ENCODE measurements at regions not wholly inside any gene's neighbourhood (a gene's known extent, or its start where the extent isn't known, plus 50 kb on each side); places are given as distances from the start of the nearest gene placed in this dataset.

DNA sequence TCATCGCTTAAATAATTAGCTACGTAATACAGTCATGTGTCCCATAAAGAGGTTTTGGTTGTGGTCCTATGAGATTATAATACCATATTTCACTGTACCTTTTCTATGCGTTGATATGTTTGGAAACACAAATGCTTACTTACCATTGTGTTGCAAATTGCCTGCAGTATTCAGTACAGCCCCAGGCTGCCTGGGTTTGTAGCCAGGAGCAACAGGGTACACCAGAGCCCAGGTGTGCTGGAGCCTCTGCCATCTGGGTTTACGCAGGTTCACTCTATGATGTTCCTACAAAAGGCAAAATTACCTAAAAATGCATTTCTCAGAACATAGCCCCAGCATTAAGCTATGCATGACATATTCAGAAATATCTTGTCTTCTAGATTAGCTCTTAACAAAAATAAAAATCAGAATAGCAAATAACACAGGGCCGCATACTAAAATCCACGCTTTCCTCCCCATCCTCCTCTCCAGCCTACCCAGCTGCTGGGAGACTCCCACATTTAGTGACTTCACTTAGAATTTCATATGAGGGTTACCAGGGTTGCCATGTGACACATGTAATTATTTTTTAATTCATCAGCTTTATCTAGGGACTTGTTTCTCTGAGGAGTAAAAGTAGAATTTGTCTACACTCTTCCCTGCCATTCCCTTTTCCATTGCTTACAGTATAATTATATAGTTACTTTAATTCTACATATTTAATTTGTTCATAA, 559.0 kb upstream of the ADARB2 start:
- DNase-seq: no peak

DNA sequence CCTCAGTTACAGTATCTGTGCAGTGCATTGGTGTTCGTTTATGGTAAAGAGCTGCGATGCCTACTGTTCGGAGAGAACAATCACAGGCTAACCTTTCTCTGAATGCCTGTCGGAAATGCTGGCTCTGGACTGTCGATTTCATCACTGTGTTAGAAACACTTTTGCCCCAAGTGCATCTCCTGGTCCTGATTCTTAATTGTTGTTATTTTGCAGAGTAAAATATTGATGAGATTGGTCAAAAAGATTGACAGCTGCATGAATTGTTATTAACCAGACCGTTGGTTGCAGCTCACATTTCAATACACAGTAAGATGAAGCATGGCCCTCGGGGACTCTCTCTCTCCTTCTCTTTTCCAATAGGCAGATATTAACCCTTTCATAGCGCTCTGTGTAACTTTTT, 557.4 kb upstream of the ADARB2 start:
- no peak for DNase-seq

DNA sequence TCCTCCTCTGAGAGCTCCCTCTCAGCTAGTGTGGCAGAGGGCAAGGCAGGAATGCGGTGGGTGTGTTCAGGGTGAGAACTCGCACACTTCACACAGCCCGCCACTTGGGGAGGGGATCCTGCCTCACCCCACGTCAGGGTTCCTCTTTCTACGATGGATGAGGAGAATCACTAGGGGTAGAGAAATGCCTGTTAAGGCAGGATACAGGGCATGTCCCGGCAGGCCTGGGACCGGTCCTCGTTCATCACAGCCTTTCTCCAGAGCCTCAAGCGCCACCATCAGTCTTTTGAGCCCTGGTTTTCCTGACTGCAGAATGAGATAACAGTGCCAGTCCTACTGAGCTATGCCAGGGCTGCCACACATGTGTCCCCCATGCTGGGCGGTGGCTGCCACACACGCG, 546.7 kb upstream of the ADARB2 start:
- no peak for DNase-seq

DNA sequence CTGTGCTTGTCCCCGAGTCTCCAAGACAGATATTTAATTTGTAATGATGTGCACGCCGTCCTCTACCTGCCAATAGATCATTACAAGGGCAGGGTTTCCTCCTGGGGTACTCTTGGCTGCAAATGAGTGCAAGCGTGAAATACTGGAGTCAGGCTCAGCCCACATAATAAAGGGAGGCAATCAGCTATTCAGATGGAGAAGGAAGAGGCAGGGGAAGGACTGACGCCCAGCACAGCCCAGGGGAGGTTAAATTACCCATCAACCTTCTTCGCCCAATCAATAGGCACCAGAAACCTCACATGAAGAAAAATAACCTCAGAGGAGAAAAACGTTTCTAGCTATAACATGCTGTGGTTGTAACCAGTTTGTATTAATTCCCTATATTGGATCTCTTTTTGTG, 544.9 kb upstream of the ADARB2 start:
- no peak for DNase-seq

DNA sequence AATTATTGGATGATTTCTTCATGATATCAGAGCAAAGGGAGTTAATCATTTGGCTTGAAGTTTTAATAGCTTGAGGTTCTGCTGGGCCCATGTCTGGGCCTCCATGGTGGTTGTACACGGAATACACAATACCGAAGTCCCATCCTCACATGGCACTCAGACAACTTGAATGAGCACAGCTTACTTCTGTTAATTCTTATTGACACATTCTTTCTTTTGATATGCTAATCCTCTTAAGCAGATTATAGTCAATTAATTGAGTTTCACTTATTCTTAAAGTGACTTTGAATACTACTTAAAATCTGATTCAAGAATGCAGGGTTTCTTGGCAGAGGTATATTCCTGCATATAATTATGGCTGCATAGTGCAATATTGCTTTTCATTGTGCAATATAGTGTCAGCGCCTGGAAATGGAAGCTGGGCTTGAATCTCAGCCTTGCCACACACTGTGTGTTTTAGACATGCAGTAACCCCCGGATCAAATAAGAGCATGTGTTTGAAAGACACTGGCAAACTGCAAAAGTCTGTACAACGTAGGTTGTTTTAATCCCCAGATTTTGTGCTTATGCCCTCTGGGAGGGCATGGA, 543.5 kb upstream of the ADARB2 start:
- no peak for DNase-seq

DNA sequence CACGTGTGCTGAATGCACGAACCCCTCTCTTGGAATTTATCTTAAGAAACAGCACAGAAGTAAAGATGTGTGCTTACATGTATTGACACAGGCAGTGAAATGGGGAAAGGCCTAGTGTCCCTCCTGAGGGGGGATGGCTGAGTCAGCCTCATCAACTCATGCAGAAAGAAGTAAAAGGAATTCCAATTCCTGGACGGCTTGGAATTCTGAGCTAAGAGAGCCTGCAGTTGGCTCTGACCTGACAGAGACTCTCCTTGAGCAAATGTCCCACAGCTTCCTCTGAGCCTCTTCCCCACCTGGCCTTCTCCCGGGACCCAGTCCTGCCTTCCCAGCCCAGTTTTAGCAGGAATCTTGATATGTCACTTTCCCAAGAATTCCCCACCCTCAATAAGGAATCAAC, 542.4 kb upstream of the ADARB2 start:
- DNase-seq: no peak

DNA sequence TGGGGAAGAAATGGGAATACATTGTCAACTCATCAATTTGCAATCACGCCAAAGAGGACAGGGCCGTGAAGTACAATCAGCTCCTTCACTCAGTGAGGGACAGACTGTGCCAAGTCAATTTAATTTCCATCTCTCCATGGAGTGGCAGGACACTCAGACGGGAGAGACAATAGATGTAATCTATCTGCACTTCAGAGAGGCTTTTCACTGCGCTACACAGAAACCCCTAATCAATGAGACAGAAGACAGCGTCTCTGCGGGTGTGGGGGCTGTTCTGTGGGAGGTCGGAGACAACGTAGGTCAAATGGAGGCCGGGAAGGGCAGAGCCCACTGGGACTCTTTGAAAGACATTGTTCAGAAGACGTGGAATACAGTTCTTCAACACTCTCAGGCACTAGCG, 541.0 kb upstream of the ADARB2 start:
- no peak for DNase-seq

DNA sequence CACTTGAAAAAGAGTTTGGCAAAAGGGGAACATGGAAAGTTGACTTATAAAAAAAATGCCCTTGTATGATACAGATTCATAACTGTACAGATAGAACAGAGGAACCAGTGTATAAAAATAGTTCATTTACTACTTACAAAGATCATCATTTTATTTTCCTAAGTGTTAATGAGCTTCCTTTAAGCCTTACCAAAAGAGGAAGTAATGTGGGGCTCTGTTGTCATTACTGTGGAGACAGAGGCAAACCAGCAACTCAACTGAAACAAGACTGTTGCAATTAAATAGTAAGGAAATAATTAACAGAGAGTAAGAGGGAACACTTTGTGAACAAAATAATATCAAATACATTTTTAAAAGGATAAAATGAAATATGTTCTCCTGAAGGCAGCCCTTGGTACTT, 526.2 kb upstream of the ADARB2 start:
- no peak for DNase-seq

DNA sequence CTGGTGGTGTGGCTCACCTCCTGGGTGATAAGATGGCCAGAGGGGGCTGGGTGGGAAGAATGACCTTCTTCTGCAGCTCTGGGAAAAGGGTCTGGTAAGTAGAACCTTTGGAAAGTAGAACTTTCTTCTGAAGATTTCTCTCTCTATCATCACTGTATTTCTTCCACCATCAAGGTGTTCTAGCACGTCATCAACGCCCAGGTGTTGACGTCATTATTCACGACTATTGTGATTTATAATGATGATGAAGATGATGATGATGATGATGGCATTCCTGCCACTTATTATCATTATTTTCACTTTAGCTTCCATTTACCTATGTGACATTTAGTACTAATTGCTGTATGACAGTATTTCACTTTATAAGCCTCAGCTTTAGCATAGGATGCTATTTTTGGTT, 525.6 kb upstream of the ADARB2 start:
- DNase-seq: no peak

DNA sequence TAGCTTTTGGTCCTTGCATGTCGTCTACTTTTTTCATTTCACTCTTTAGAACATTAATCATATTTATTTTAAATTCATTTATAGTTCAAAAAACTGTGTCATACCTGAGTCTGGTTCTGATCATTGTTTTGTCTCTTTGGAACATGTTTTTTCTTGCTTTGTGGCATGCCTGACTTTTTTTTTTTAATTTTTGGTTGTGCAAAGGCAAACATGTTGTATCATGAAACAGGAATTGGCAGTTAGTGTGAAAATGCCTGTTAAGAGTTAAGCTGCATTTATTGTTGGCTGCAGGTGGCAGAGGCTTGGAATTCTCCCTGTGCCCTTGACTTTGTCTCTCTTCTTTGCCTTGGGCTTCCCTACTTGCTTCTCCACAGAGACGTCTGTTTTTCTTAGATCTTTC, 525.0 kb upstream of the ADARB2 start:
- no peak for DNase-seq

DNA sequence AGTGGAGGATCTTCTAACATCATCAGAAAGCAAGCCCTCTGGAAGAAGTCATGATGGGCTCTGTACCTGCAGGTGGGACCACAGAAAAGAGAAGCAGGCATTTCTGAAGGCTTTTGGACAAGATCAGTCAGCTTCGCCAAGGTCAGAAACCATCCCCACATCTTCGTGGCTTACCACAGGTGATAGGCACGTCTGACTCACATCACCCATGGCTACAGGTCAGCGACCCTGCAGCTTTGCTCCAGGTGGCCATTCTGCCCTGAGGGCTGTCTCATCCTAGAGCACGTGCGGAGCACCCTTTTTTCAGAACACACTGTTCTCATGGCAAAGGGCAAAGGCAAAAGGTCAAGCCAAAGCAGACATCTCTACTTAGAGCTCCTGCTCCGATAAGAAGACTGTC, 518.9 kb upstream of the ADARB2 start:
- DNase-seq: no peak

DNA sequence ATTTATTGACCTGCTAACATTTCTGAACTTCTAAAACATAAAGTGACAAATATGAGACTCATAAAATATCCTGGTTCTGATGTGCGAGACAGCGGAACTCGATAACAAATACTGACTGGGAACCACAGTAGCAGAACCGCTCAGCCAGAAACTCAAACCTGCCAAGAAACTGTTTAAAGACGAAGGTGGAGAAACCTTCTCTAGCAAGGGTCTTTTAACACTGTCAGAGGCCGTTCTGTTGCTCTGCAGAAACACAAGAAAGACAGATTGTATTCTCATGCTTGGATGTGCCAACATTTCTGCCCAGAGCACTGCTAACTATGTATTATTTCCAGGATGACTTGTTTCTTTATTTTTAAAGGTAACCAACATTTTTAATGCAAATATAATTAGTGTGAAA, 514.8 kb upstream of the ADARB2 start:
- DNase-seq: no peak

DNA sequence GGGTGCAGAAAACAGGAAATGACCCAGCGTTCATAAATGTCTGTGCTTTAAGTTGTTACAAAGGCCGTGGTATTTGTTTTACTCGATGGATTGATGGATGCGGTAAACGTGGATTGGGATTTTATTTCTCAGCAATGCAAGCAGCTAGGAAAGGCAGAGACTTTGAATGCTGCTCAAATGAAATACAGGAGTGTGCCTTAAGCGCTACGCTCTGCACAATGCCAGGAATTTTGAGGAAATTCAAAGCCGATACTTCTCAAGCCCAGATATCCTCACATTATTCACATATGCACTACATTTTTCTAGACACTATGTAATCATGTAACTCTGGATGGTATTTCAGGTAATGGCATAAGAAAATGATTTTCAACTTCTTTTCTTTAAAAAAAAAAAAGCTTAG, 514.3 kb upstream of the ADARB2 start:
- DNase-seq: no peak

DNA sequence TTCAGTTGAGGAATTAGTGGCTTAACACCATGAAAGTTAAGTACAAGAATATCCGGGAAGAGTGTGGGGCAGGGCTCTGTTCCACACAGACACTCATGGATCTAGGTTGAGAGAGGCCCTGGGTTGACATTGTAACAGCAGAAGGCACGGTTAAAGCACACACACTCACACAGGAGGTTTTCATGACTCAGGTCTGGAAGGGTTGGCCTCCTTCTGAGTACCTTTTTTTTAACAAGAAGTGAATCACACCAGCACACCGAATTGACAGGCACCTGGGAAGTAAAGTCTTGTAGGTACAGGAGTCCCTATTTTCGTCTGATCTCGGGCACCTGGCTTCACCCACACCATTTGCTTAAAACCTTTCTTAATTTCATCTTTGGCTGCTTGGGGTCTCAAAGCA, 509.4 kb upstream of the ADARB2 start:
- no peak for DNase-seq

DNA sequence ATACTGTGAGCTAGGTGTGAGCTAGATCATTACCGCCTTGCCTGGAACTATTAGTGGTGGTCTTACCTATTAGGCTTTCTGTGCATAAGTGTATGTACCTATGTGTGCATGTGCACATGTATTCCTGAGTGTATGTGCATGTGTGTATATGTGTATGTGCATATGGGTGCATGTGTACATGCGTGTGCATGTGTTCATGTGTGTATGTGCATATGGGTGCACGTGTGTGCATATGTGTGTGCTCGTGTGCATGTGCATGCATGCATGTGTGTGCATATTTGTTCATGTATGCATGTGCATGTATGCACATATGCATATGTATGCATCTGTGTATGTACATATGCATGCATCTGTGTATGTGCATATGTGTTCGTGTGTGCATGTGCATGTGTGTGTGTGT, 508.3 kb upstream of the ADARB2 start:
- DNase-seq: no peak

DNA sequence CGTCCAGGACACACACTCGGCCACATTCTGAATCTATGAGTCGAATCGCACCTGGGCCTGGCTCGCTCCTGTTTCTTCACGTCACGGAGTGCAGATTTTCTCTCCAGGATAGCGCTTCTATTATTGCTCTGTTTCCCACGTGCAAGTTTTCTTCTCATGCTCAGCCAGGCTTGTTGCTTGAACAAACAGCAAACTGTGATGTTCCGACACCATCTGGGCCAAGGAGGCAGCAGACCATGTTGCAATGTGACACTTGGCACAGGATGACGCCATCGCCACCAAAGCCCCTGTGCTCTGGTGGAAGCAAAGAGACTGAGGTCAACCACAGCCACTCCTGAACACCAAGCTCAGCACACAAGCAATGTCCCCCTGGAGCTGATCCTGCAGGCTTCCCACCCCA, 507.1 kb upstream of the ADARB2 start:
- no peak for DNase-seq

DNA sequence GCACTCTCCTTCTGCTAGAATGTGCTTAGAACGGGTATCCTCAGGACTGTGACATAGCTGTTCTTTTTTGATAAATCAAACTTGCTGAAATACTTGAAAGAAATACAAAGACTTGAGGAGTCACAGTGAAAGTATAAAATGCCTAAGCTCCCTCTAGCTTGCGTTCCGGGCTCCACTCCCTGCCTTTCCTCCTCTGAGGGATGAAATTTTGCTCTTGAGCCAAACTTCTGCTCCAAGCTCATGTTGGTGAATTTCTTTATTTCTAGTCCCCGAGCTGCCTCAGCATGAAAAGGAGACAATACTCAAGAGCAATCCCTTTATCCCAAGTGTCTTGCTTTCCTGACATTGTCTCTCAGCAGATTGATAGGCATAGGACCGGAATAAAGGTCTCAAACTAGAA, 499.6 kb upstream of the ADARB2 start:
- no peak for DNase-seq

DNA sequence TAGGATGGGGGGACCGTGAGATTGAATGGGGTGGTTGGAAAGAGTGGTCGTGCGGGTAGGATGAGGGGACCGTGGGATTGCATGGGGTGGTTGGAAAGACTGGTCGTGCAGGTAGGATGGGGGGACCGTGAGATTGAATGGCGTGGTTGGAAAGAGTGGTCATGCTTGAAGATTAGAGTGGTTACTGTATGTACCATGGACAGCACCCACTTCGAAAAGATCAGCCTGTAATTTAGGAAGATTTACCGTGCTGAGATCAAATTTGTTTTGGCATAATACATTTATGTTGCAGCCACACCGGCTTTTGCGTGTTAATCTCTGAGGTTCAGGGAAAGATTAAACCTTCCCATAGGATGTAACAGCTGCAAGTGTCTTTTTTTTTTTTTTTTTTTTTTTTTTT, 495.2 kb upstream of the ADARB2 start:
- no peak for DNase-seq

DNA sequence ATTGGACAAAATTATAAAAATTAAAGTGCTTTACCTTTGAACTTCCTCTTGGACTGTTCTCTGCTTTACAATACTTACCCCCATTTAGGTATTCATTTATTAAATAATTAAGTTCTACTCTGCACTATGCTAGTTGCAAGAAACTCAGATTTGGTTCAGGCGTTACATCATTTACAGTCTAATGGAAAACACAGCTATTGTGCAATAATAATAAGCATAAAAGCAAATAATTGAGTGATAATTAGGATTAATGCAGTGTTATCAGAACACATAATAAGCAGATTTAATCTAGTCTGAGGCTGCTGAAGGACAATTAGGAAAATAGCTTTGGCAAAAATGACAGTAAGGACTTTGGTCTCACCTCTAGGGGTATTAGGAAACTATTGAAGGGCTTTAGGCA, 493.2 kb upstream of the ADARB2 start:
- no peak for DNase-seq

DNA sequence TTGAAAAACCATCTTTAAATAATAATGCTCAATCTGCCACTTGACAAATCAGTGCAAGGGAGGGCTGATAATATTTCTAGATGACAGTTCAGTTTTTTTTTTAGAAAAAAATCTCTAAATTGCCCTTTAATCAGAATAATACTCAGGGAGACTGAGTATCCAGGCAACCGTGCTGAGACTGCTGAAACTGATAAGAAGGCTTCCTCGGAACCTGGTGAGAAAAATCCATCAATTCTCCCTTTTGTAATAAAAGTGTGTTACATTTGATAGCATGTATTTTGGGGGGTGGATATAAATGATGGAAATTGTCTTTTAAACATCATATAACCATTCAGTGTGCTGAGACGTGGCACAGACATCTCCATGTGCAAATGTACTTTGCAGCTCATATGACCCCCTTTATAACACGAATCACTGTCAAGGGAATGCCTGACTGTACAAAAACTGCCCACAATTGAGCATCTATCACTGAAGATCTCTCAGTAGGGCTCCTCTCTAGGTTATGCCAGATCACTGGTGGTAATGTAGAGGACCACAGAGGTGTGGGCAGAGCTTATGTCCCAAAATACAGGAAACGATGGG, 491.1 kb upstream of the ADARB2 start:
- DNase-seq: no peak

DNA sequence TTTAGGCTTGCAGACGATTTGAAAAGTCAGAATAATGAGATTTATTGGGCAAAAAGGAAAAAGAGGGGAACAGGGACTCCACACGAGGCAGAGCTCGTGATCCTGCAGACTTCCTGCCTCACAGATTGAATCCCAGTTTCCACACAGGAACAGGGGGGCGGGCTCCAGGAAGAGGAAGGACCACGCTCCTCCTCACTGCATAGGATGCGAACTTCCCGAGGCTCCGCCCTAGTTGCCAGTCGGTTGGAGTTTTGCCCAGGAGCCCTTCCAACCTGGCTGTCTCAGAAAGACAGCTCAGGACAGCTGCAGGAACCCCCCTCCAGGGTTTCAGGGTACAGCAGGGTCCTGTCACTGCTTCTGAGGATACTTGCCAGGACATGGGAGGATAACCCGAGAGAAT, 488.3 kb upstream of the ADARB2 start:
- DNase-seq: no peak

DNA sequence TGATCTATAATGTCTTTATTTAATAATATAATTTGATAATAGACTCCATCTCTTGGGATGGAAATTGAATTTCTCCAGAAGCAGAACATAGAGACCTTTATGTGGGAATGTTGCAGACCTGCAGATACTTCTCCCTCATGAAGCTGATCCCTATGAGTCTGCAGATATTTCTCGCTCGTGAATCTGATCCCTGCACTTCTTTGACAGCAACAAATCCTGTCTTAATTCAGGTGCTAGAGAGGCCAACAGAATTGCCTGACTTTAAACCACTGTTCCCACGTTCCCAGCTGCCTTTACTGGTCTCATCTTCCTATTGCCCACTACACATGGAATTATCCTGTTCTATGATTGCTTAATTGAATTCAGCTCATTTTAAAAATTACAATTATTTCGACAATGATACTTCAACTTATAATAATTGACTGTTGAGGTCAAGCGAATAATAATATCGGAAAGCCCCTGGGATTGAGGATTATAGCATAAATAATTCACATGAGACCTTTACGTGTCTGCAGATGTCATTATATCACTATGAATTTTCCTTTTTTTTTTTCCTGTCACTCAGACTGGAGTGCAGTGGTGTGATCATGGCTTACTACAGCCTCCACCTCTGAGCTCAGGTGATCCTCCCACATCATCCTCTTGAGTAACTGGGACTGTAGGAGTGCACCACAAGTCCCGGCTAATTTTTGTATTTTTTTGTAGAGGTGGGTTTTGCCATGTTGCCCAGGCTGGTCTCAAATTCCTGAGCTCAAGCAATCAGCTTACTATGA, 486.4 kb upstream of the ADARB2 start:
- DNase-seq: no peak

DNA sequence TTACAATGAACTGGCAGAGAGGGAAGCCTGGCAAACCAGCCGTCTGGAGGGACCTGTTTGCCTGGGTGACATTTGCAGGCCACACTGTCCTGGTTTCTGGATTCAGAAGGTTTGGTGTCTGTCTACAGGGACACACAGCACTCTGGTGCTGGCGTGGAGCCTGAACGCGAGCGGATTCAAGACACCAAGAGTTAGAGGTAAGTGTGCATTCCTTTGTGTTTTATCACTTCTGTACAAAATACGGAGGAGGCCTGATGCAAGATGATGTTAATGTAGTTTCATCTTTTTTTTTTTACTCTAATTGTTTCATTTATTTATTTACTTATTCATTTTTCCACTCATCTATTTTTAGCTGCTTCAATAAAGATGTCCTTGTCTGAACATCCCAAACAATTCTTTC, 485.3 kb upstream of the ADARB2 start:
- no peak for DNase-seq

DNA sequence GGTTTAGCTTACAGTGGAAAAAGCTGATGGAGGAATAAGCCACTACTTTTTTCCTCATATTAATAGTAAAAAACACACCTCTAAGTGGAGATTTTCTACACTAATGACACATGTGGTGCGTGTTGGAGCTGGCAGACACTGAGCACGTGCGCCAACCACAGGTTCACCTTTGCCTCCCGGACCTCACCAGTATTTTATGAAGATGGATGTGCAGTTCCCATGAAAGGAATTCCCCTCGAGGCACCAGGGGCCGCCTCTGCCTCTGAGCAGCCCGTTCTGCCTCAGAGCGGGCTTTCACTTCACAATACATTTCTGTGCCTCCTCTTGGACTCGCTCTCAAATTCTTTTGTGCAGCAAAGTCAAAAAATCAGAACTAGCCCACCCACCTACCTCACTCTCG, 477.5 kb upstream of the ADARB2 start:
- no peak for DNase-seq

All from NCI-H524 treated with DMSO at 0.1 percent for 48 hours (cell line).